T-helper 17 cell (primary cell): ENCODE measurements at regions not wholly inside any gene's neighbourhood (a gene's known extent, or its start where the extent isn't known, plus 50 kb on each side); places are given as distances from the start of the nearest gene placed in this dataset.

Experiments used
- ATAC-seq: fragments of 150-1000 bp; cut with Tn5 transposase; 2 replicates; pipeline ENCODE4 v1.10.0; 2021; ENCODE audit warnings: mild to moderate bottlenecking, moderate library complexity
- DNase-seq, 3 donors: peaks; one replicate each; pipeline versions ENCODE4 v3.0.0 to v3.0.0-alpha.2; 2020 to 2021
- H3K9me3 ChIP-seq: one replicate; pipeline ENCODE4 v1.7.0; 2013; ENCODE audit warnings: low read length, mild to moderate bottlenecking; ENCODE audit not compliant: control insufficient read depth, poor library complexity, severe bottlenecking
- H3K27ac Mint-ChIP-seq: one replicate; pipeline ENCODE4 v1.8.0; 2022; ENCODE audit warnings: mild to moderate bottlenecking, moderate library complexity, mixed read lengths
- H3K27me3 Mint-ChIP-seq: one replicate; pipeline ENCODE4 v1.8.0; 2022; ENCODE audit warnings: mixed read lengths
- H3K36me3 Mint-ChIP-seq: one replicate; pipeline ENCODE4 v1.8.0; 2022; ENCODE audit warnings: low read depth, mixed read lengths
- H3K4me1 Mint-ChIP-seq: one replicate; pipeline ENCODE4 v1.8.0; 2022; ENCODE audit warnings: mild to moderate bottlenecking, mixed read lengths
- H3K4me3 Mint-ChIP-seq: one replicate; pipeline ENCODE4 v1.8.0; 2022; ENCODE audit warnings: mild to moderate bottlenecking, moderate library complexity, mixed read lengths

GRCh38 chr5:4881366-4882002, 258.6 kb upstream of the ADAMTS16 start:
- Mint-ChIP-seq H3K27ac (no peak overlapping the region), H3K4me3 (no peak overlapping the region), H3K36me3 (no peaks in the 10 kb centered on the region), H3K27me3 (no peaks in the 10 kb centered on the region), H3K4me1 (no peaks in the 10 kb centered on the region)
- ATAC-seq (no peak), DNase-seq (no peak)
- H3K9me3 ChIP-seq, result no peaks in the 10 kb centered on the region

GRCh38 chr5:4882186-4882585, 257.9 kb upstream of the ADAMTS16 start:
- no peaks in the 10 kb centered on the region for H3K27me3 Mint-ChIP-seq
- H3K4me3 Mint-ChIP-seq, result no peak overlapping the region
- H3K9me3 ChIP-seq, result no peaks in the 10 kb centered on the region
- no peak overlapping the region for H3K27ac Mint-ChIP-seq
- ATAC-seq, result no peak
- H3K36me3 Mint-ChIP-seq, result no peaks in the 10 kb centered on the region
- DNase-seq, result no peak
- H3K4me1 Mint-ChIP-seq, result no peaks in the 10 kb centered on the region

- DNase-seq (no peak), ATAC-seq (no peak)
- no peak overlapping the region for H3K27ac Mint-ChIP-seq
- H3K4me3 Mint-ChIP-seq, result no peak overlapping the region
- H3K36me3 Mint-ChIP-seq, result no peaks in the 10 kb centered on the region
- H3K9me3 ChIP-seq, result no peaks in the 10 kb centered on the region
- H3K4me1 Mint-ChIP-seq, result no peaks in the 10 kb centered on the region
- H3K27me3 Mint-ChIP-seq, result no peaks in the 10 kb centered on the region
Measured at GRCh38 chr5:4883360-4883759, 256.8 kb upstream of the ADAMTS16 start.

GRCh38 chr5:4893063-4893744, 246.9 kb upstream of the ADAMTS16 start:
- Mint-ChIP-seq H3K4me1 (no peaks in the 10 kb centered on the region), H3K4me3 (no peak overlapping the region), H3K27ac (no peak overlapping the region), H3K36me3 (no peaks in the 10 kb centered on the region), H3K27me3 (no peaks in the 10 kb centered on the region)
- H3K9me3 ChIP-seq, result no peaks in the 10 kb centered on the region
- no peak for ATAC-seq
- DNase-seq, result no peak

GRCh38 chr5:4896328-4896727, 243.8 kb upstream of the ADAMTS16 start:
- Mint-ChIP-seq H3K27ac (no peak overlapping the region), H3K27me3 (no peaks in the 10 kb centered on the region), H3K36me3 (no peaks in the 10 kb centered on the region), H3K4me1 (no peaks in the 10 kb centered on the region), H3K4me3 (no peak overlapping the region)
- ATAC-seq (no peak), DNase-seq (no peak)
- H3K9me3 ChIP-seq, result no peaks in the 10 kb centered on the region

GRCh38 chr5:4901305-4901811, 238.8 kb upstream of the ADAMTS16 start:
- no peak for DNase-seq

GRCh38 chr5:4901924-4902323, 238.2 kb upstream of the ADAMTS16 start:
- no peak overlapping the region for H3K4me3 Mint-ChIP-seq
- no peaks in the 10 kb centered on the region for H3K27me3 Mint-ChIP-seq
- no peaks in the 10 kb centered on the region for H3K36me3 Mint-ChIP-seq
- no peak for ATAC-seq
- DNase-seq, result no peak
- no peaks in the 10 kb centered on the region for H3K4me1 Mint-ChIP-seq
- no peak overlapping the region for H3K27ac Mint-ChIP-seq
- H3K9me3 ChIP-seq, result no peaks in the 10 kb centered on the region

More at GRCh38 chr5:4901305-4901811, 238.8 kb upstream of the ADAMTS16 start:
- H3K27ac Mint-ChIP-seq, result no peak overlapping the region
- H3K4me3 Mint-ChIP-seq, result no peak overlapping the region
- no peaks in the 10 kb centered on the region for H3K36me3 Mint-ChIP-seq
- H3K27me3 Mint-ChIP-seq, result no peaks in the 10 kb centered on the region
- H3K9me3 ChIP-seq, result no peaks in the 10 kb centered on the region
- H3K4me1 Mint-ChIP-seq, result no peaks in the 10 kb centered on the region
- no peak for ATAC-seq

GRCh38 chr5:4905674-4906520, 234.2 kb upstream of the ADAMTS16 start:
- Mint-ChIP-seq H3K27ac (no peak overlapping the region), H3K27me3 (no peaks in the 10 kb centered on the region), H3K4me1 (no peaks in the 10 kb centered on the region), H3K4me3 (no peak overlapping the region), H3K36me3 (no peaks in the 10 kb centered on the region)
- no peaks in the 10 kb centered on the region for H3K9me3 ChIP-seq
- DNase-seq, result no peak
- ATAC-seq, result no peak

- H3K9me3 ChIP-seq, result no peaks in the 10 kb centered on the region
- H3K27me3 Mint-ChIP-seq, result no peaks in the 10 kb centered on the region
- ATAC-seq (no peak), DNase-seq (no peak)
- H3K4me3 Mint-ChIP-seq, result no peak overlapping the region
- H3K36me3 Mint-ChIP-seq, result no peaks in the 10 kb centered on the region
- no peaks in the 10 kb centered on the region for H3K4me1 Mint-ChIP-seq
- no peak overlapping the region for H3K27ac Mint-ChIP-seq
Measured at GRCh38 chr5:4906786-4907185, 233.3 kb upstream of the ADAMTS16 start.

- H3K9me3 ChIP-seq, result no peaks in the 10 kb centered on the region
- DNase-seq, result no peak
- ATAC-seq, result no peak
- Mint-ChIP-seq H3K4me1 (no peaks in the 10 kb centered on the region), H3K36me3 (no peaks in the 10 kb centered on the region), H3K4me3 (no peak overlapping the region), H3K27ac (no peak overlapping the region), H3K27me3 (no peaks in the 10 kb centered on the region)
Measured at GRCh38 chr5:4907571-4907970, 232.6 kb upstream of the ADAMTS16 start.

GRCh38 chr5:4909086-4909485, 231.0 kb upstream of the ADAMTS16 start:
- H3K4me1 Mint-ChIP-seq, result no peaks in the 10 kb centered on the region
- H3K27me3 Mint-ChIP-seq, result no peaks in the 10 kb centered on the region
- H3K27ac Mint-ChIP-seq, result no peak overlapping the region
- H3K9me3 ChIP-seq, result no peaks in the 10 kb centered on the region
- H3K4me3 Mint-ChIP-seq, result no peak overlapping the region
- DNase-seq (no peak), ATAC-seq (no peak)
- H3K36me3 Mint-ChIP-seq, result no peaks in the 10 kb centered on the region

- Mint-ChIP-seq H3K4me3 (no peak overlapping the region), H3K27ac (no peak overlapping the region), H3K4me1 (no peaks in the 10 kb centered on the region), H3K36me3 (no peaks in the 10 kb centered on the region), H3K27me3 (no peaks in the 10 kb centered on the region)
- H3K9me3 ChIP-seq, result no peaks in the 10 kb centered on the region
- DNase-seq (no peak), ATAC-seq (no peak)
Measured at GRCh38 chr5:4911646-4912403, 228.3 kb upstream of the ADAMTS16 start.

GRCh38 chr5:4921929-4922328, 218.2 kb upstream of the ADAMTS16 start:
- Mint-ChIP-seq H3K4me1 (no peaks in the 10 kb centered on the region), H3K4me3 (no peak overlapping the region)
- no peak for ATAC-seq

More at GRCh38 chr5:4921929-4922328, 218.2 kb upstream of the ADAMTS16 start:
- H3K27me3 Mint-ChIP-seq, result no peaks in the 10 kb centered on the region
- no peak for DNase-seq
- no peaks in the 10 kb centered on the region for H3K9me3 ChIP-seq
- H3K27ac Mint-ChIP-seq, result no peak overlapping the region
- no peaks in the 10 kb centered on the region for H3K36me3 Mint-ChIP-seq
